T-cell (primary cell): ENCODE measurements at regions not wholly inside any gene's neighbourhood (a gene's known extent, or its start where the extent isn't known, plus 50 kb on each side); places are given as distances from the start of the nearest gene placed in this dataset.
"Not testable (repeated sequence)": the region's sequence is repeated elsewhere in the genome, so short reads cannot be mapped to it uniquely, and the experiment has no call there.

ENCODE experiments used
- ATAC-seq, 4 experiments: fragments of 200-7000 bp in 3 of 4; fragments of 150-1000 bp in 1 of 4; cut with Tn5 transposase; replicated peaks in 1 of 4; 1 replicate in 3 of 4; 2 replicates in 1 of 4; pipeline ENCODE4 v1.10.0; 2021; ENCODE audit warnings: moderate library complexity in 3 of 4, mild to moderate bottlenecking in 2 of 4, moderate number of reproducible peaks in 1 of 4
- CTCF ChIA-PET, 2 donors: fragments of 300-600 bp; sonication (Branson Sonifier 250); formaldehyde crosslinking; loops; one replicate each; lab custom pipeline; 2022; ENCODE audit warnings: antibody characterized with exemption in 2 of 2; lab: Charles Lee
- POLR2A ChIA-PET, 2 donors: fragments of 300-600 bp; sonication (Branson Sonifier 250); formaldehyde crosslinking; loops; one replicate each; lab custom pipeline; 2022; ENCODE audit warnings: antibody characterized with exemption in 2 of 2; lab: Charles Lee
- DNase-seq, 35 experiments: peaks; one replicate each; pipeline versions ENCODE4 v3.0.0 to v3.0.0-alpha.2; 2013 to 2023
- H3K27ac ChIP-seq: one replicate; pipeline ENCODE4 v1.5.1; 2013; ENCODE audit warnings: low read length
- H3K27me3 ChIP-seq, 2 experiments: replicated peaks in 1 of 2; 1 replicate in 1 of 2; 2 replicates in 1 of 2; pipeline versions ENCODE4 v1.6.1 to v1.7.0; 2013; ENCODE audit warnings: low read length in 1 of 2, mixed read lengths in 1 of 2; ENCODE audit not compliant: control insufficient read depth in 2 of 2, insufficient read depth in 2 of 2; ENCODE audit errors: extremely low read depth in 1 of 2
- H3K36me3 ChIP-seq, 2 donors: 1 replicate in 1 of 2; 2 replicates in 1 of 2; pipeline versions ENCODE4 v1.6.1 to v1.7.0; 2013; ENCODE audit warnings: low read length in 1 of 2; ENCODE audit not compliant: control insufficient read depth in 2 of 2, insufficient read depth in 1 of 2; ENCODE audit errors: extremely low read depth in 1 of 2
- H3K4me1 ChIP-seq, 2 experiments: 1 replicate in 1 of 2; 2 replicates in 1 of 2; pipeline versions ENCODE4 v1.6.1 to v1.7.0; 2013; ENCODE audit warnings: low read length in 2 of 2, mixed read lengths in 1 of 2; ENCODE audit not compliant: insufficient read depth in 2 of 2, control insufficient read depth in 1 of 2; ENCODE audit errors: extremely low read depth in 1 of 2
- H3K4me3 ChIP-seq, 2 donors: 1 replicate in 1 of 2; 2 replicates in 1 of 2; pipeline versions ENCODE4 v1.5.1 to v1.7.0; 2013; ENCODE audit warnings: mild to moderate bottlenecking in 2 of 2, low read length in 1 of 2, moderate library complexity in 1 of 2; ENCODE audit not compliant: control insufficient read depth in 1 of 2; ENCODE audit errors: extremely low read depth in 1 of 2
- H3K9me3 ChIP-seq: 2 replicates; pipeline ENCODE4 v1.7.0; 2013
- H3K27ac Mint-ChIP-seq, 2 donors: one replicate each; pipeline ENCODE4 v1.8.0; 2020 to 2021; ENCODE audit warnings: mild to moderate bottlenecking in 2 of 2, mixed read lengths in 2 of 2
- H3K27me3 Mint-ChIP-seq, 2 donors: one replicate each; pipeline ENCODE4 v1.8.0; 2021 to 2022; ENCODE audit warnings: mixed read lengths in 2 of 2
- H3K36me3 Mint-ChIP-seq: one replicate; pipeline ENCODE4 v1.8.0; 2021; ENCODE audit warnings: mixed read lengths
- H3K4me1 Mint-ChIP-seq, 3 donors: one replicate each; pipeline ENCODE4 v1.8.0; 2020 to 2022; ENCODE audit warnings: mixed read lengths in 3 of 3, mild to moderate bottlenecking in 1 of 3
- H3K4me3 Mint-ChIP-seq, 3 donors: one replicate each; pipeline ENCODE4 v1.8.0; 2020 to 2022; ENCODE audit warnings: mild to moderate bottlenecking in 3 of 3, mixed read lengths in 3 of 3, moderate library complexity in 3 of 3
- H3K9me3 Mint-ChIP-seq, 3 donors: one replicate each; pipeline ENCODE4 v1.8.0; 2020 to 2022; ENCODE audit warnings: mixed read lengths in 3 of 3
- WGBS: methylation state at CpG from one replicate; pipeline ENCODE4 v1.1.5; 2013; ENCODE audit warnings: missing lambda C conversion rate; ENCODE audit not compliant: insufficient coverage; 5-methylcytosine and 5-hydroxymethylcytosine counted together

DNA sequence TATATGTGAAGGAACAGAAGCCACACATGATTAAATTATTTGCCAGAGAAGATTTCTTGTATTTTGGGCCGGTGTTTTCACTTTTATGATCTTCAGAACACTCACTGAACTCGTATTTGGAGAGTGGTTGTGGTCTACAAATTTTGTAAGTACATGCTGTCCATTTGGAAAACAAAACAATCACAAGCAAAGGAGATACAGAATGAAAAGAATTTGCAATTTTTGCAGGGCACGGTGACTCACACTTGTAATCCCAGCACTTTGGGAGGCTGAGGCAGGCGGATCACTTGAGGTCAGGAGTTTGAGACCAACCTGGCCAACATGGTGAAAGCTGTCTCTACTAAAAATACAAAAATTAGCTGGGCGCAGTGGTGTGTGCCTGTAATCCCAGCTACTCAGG lies 282.0 kb downstream of the C1D start:
- POLR2A ChIA-PET, H3K27ac Mint-ChIP-seq, H3K4me1 Mint-ChIP-seq, H3K27me3 Mint-ChIP-seq, H3K4me3 Mint-ChIP-seq, H3K9me3 Mint-ChIP-seq, ATAC-seq, H3K4me1 ChIP-seq, H3K27ac ChIP-seq, H3K27me3 ChIP-seq, H3K36me3 ChIP-seq, H3K36me3 Mint-ChIP-seq, H3K4me3 ChIP-seq, DNase-seq, H3K9me3 ChIP-seq: not testable (repeated sequence)
- CTCF ChIA-PET, result interaction anchor here in 1 of 2 donors (0.7 kb wide), 1 partner anchor 14 kb away, joined by 6 read pairs; no protein-coding TSS in a partner anchor
- WGBS, result 80% methylated on average over 2 of the region's 5 CpGs

DNA sequence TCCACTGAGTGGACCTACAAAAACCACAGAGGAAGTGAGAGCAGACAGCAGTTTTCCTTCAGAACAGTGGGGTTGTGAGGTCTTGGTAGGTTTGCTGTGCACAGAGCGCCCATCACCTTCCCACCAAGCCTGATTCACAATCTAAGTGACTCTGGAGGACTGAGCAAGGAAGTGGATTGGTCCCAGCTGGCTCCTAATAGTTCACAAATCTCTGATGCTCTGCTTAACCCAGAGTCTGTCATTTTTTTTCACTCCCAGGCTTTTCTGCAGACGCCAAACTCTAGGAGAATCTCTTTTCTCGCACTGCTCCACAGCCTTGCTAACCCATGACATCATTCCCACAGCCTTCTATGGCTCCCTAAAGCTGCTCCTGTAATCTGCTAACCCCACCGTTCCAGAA lies 280.4 kb downstream of the C1D start:
- H3K27ac ChIP-seq, result no peak overlapping the region
- H3K9me3 Mint-ChIP-seq, result peaks cover 0 to 3% (median 0%) of the 10 kb centered on the region in 3 donors
- no peaks in the 10 kb centered on the region for H3K36me3 ChIP-seq
- H3K4me1 ChIP-seq, result no peaks in the 10 kb centered on the region
- ChIA-PET CTCF (no interaction called here), POLR2A (no interaction called here)
- H3K4me3 ChIP-seq, result no peak overlapping the region
- ATAC-seq, result no peak
- no peak overlapping the region for H3K4me3 Mint-ChIP-seq
- H3K27me3 Mint-ChIP-seq, result peaks cover 4 to 9% of the 10 kb centered on the region in 2 donors
- H3K4me1 Mint-ChIP-seq, result no peaks in the 10 kb centered on the region
- no peak overlapping the region for H3K27ac Mint-ChIP-seq
- no peaks in the 10 kb centered on the region for H3K36me3 Mint-ChIP-seq
- H3K9me3 ChIP-seq, result no peaks in the 10 kb centered on the region
- H3K27me3 ChIP-seq, result peaks cover 0 to 4% of the 10 kb centered on the region in 2 experiments
- WGBS, result 60% methylated on average over 3 of the region's 4 CpGs
- no peak for DNase-seq

DNA sequence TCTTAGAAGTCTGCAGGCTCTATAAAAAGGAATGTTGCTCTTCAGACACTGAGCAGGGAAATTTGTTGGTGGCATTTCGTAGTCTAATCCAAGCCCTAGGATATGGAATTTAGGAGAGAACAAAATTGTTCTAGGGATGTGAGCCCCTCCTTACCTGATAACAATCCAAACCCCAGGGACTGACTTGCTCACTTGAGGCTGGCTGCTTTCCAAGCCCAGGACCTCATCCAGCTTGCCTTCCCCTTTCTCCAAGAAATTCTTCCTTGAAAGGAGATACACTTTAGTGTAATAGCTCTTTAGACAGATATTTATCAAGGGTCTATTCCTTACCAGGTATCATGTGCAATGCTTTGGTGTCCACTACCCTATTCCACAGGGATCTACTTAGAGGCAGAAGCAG lies 279.8 kb downstream of the C1D start:
- ATAC-seq (no peak), DNase-seq (no peak)
- no CpG with 5 or more reads among the region's 1 CpG for WGBS
- H3K9me3 ChIP-seq, result no peaks in the 10 kb centered on the region
- peaks cover 4 to 9% of the 10 kb centered on the region in 2 donors for H3K27me3 Mint-ChIP-seq
- H3K36me3 Mint-ChIP-seq, result no peaks in the 10 kb centered on the region
- H3K4me3 Mint-ChIP-seq, result no peak overlapping the region
- H3K4me1 Mint-ChIP-seq, result no peaks in the 10 kb centered on the region
- peaks cover 0 to 3% (median 0%) of the 10 kb centered on the region in 3 donors for H3K9me3 Mint-ChIP-seq
- CTCF ChIA-PET, result no interaction called here
- H3K27ac ChIP-seq, result no peak overlapping the region
- H3K4me1 ChIP-seq, result no peaks in the 10 kb centered on the region
- H3K36me3 ChIP-seq, result no peaks in the 10 kb centered on the region
- POLR2A ChIA-PET, result no interaction called here
- peaks cover 0 to 4% of the 10 kb centered on the region in 2 experiments for H3K27me3 ChIP-seq
- H3K27ac Mint-ChIP-seq, result no peak overlapping the region
- no peak overlapping the region for H3K4me3 ChIP-seq

DNA sequence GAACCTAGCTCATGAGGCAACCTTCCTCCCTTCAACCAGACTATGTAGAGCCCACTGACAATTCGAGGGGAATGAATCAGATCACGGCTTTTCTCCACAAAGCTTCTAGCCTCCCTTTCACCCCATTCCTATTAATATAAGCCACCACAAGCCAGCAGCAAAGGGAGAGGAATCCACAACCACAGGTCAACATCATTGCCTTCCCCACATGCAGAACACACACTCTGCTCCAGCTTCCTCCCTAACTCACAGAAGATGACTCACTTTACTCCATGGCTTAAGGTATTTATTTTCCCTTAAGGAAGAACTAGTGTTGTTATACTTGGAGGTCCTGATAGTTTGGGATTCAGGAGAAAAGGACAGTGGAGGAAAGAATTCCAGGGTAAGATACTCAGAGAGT lies 272.2 kb downstream of the C1D start:
- POLR2A ChIA-PET, result interaction anchor here in 1 of 2 donors (0.7 kb wide), 1 partner anchor 17 kb away, joined by 3 read pairs; no protein-coding TSS in a partner anchor
- Histone ChIP-seq H3K36me3 (no peaks in the 10 kb centered on the region), H3K9me3 (no peaks in the 10 kb centered on the region), H3K27me3 (no peaks in the 10 kb centered on the region), H3K4me1 (no peaks in the 10 kb centered on the region), H3K4me3 (no peak overlapping the region), H3K27ac (no peak overlapping the region)
- DNase-seq (no peak), ATAC-seq (no peak)
- H3K27me3 Mint-ChIP-seq, result peaks cover 2 to 4% of the 10 kb centered on the region in 2 donors
- no peaks in the 10 kb centered on the region for H3K4me1 Mint-ChIP-seq
- WGBS, result 100% methylated on average over 2 of the region's 2 CpGs
- H3K9me3 Mint-ChIP-seq, result no peaks in the 10 kb centered on the region
- H3K4me3 Mint-ChIP-seq, result no peak overlapping the region
- H3K36me3 Mint-ChIP-seq, result no peaks in the 10 kb centered on the region
- CTCF ChIA-PET, result interaction anchor here in 1 of 2 donors (0.7 kb wide), 1 partner anchor 91 kb away, joined by 3 read pairs; no protein-coding TSS in a partner anchor
- no peak overlapping the region for H3K27ac Mint-ChIP-seq

DNA sequence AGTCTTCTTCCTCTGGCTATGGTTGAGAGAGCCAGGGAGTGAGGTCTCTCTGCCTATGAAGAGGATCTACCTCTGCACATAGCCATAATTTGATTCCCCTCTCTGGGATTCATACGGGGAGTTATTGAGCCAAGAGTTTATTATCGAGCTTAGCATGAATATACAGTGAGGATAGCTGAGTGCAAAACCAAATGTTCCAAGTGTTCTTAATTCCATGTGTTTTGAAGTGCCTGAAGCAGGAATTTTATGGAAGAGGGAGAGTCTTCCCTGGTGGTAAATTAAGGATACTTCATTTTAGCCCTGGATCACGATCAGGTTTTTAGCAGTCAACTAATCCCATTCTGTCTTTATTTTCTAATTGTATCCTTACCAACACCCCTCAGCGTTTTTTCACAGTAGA lies 270.6 kb downstream of the C1D start:
- Histone ChIP-seq H3K36me3 (no peaks in the 10 kb centered on the region), H3K9me3 (no peaks in the 10 kb centered on the region), H3K4me3 (no peak overlapping the region), H3K27me3 (no peaks in the 10 kb centered on the region), H3K27ac (no peak overlapping the region), H3K4me1 (no peaks in the 10 kb centered on the region)
- Mint-ChIP-seq H3K4me1 (no peaks in the 10 kb centered on the region), H3K36me3 (no peaks in the 10 kb centered on the region), H3K27me3 (peaks cover 5 to 10% of the 10 kb centered on the region in 2 donors), H3K27ac (no peak overlapping the region), H3K4me3 (no peak overlapping the region), H3K9me3 (peaks cover 0 to 3% (median 0%) of the 10 kb centered on the region in 3 donors)
- POLR2A ChIA-PET, result no interaction called here
- CTCF ChIA-PET, result no interaction called here
- DNase-seq (no peak), ATAC-seq (no peak)
- WGBS, result 100% methylated on average over 1 of the region's 4 CpGs

DNA sequence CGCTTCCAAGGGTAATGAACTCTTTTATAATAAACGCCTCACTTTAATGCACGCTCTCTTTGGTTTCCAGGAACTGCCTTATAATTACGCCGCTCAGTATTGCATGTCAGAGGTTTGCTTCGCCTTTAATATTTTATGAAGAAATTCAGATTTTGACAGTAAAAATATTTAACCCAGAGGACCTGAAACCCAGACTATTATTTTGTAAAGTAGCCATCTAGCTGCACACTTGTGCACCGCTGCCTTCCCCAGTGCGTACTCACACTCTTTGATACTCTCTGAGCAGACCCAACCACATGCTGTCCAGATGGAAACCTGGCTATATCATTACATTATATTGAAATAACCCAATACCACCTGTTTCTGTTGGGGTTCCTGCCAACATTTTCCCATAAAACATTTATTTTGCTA lies 270.1 kb downstream of the C1D start:
- Histone ChIP-seq H3K4me1 (no peaks in the 10 kb centered on the region), H3K27ac (no peak overlapping the region), H3K9me3 (no peaks in the 10 kb centered on the region), H3K36me3 (no peaks in the 10 kb centered on the region), H3K27me3 (no peaks in the 10 kb centered on the region), H3K4me3 (no peak overlapping the region)
- peaks cover 5 to 10% of the 10 kb centered on the region in 2 donors for H3K27me3 Mint-ChIP-seq
- H3K4me1 Mint-ChIP-seq, result no peaks in the 10 kb centered on the region
- H3K4me3 Mint-ChIP-seq, result no peak overlapping the region
- ChIA-PET CTCF (no interaction called here), POLR2A (no interaction called here)
- H3K36me3 Mint-ChIP-seq, result no peaks in the 10 kb centered on the region
- H3K27ac Mint-ChIP-seq, result no peak overlapping the region
- peaks cover 0 to 6% (median 0%) of the 10 kb centered on the region in 3 donors for H3K9me3 Mint-ChIP-seq
- ATAC-seq (no peak), DNase-seq (no peak)
- 91% methylated on average over 2 of the region's 8 CpGs for WGBS
